Chondrocyte (in vitro differentiated cells): ENCODE measurements at regions not wholly inside any gene's neighbourhood (a gene's known extent, or its start where the extent isn't known, plus 50 kb on each side); places are given as distances from the start of the nearest gene placed in this dataset.
"Not testable (repeated sequence)": the region's sequence is repeated elsewhere in the genome, so short reads cannot be mapped to it uniquely, and the experiment has no call there.

Experiments used
- DNase-seq: peaks from one replicate; pipeline ENCODE4 v3.0.0; 2021; ENCODE audit warnings: mixed read lengths, low spot score
- H3K27ac Mint-ChIP-seq: one replicate; pipeline ENCODE4 v1.8.0; 2021; ENCODE audit warnings: mild to moderate bottlenecking, moderate library complexity, mixed read lengths; ENCODE audit not compliant: unreplicated experiment
- H3K27me3 Mint-ChIP-seq: 2 replicates; pipeline ENCODE4 v1.8.0; 2021; ENCODE audit warnings: low read depth, mixed read lengths
- H3K36me3 Mint-ChIP-seq: 2 replicates; pipeline ENCODE4 v1.8.0; 2021; ENCODE audit warnings: low read depth, mixed read lengths
- H3K4me1 Mint-ChIP-seq: 2 replicates; pipeline ENCODE4 v1.8.0; 2021; ENCODE audit warnings: low read depth, mild to moderate bottlenecking, mixed read lengths
- H3K4me3 Mint-ChIP-seq: one replicate; pipeline ENCODE4 v1.8.0; 2021; ENCODE audit warnings: mild to moderate bottlenecking, moderate library complexity, mixed read lengths; ENCODE audit not compliant: unreplicated experiment
- H3K9me3 Mint-ChIP-seq: 2 replicates; pipeline ENCODE4 v1.8.0; 2021; ENCODE audit warnings: low read depth, mixed read lengths
- CTCF ChIP-seq: fragments of 200-600 bp; sonication (generic); IDR thresholded peaks from 2 replicates; pipeline ENCODE4 v1.5.0; 2021; ENCODE audit warnings: antibody characterized with exemption, mild to moderate bottlenecking, moderate library complexity

- DNase-seq: no peak
- H3K27me3 Mint-ChIP-seq: no peaks in the 10 kb centered on the region
- peaks cover 1% of the 10 kb centered on the region for H3K36me3 Mint-ChIP-seq
- peak overlapping the region; percentile 71 for H3K27ac Mint-ChIP-seq
- H3K4me3 Mint-ChIP-seq: no peak overlapping the region
- peaks cover 22% of the 10 kb centered on the region for H3K4me1 Mint-ChIP-seq
- no peak for TF ChIP-seq CTCF
- peaks cover 9% of the 10 kb centered on the region for H3K9me3 Mint-ChIP-seq
Measured at GRCh38 chr3:197406266-197406665, 107.9 kb upstream of the DLG1 start.

GRCh38 chr3:197404754-197405153 is 106.3 kb upstream of the DLG1 start:
- Mint-ChIP-seq H3K27ac (no peak overlapping the region), H3K4me1 (peaks cover 22% of the 10 kb centered on the region), H3K4me3 (no peak overlapping the region), H3K9me3 (peaks cover 3% of the 10 kb centered on the region), H3K36me3 (no peaks in the 10 kb centered on the region), H3K27me3 (no peaks in the 10 kb centered on the region)
- no peak for DNase-seq
- no peak for TF ChIP-seq CTCF

- Mint-ChIP-seq H3K4me1 (peaks cover 22% of the 10 kb centered on the region), H3K4me3 (no peak overlapping the region), H3K27ac (no peak overlapping the region), H3K9me3 (no peaks in the 10 kb centered on the region), H3K36me3 (no peaks in the 10 kb centered on the region), H3K27me3 (no peaks in the 10 kb centered on the region)
- DNase-seq: no peak
- TF ChIP-seq CTCF: no peak
Measured at GRCh38 chr3:197404030-197404429, 105.6 kb upstream of the DLG1 start.

- H3K36me3 Mint-ChIP-seq, H3K27me3 Mint-ChIP-seq, H3K4me3 Mint-ChIP-seq, H3K9me3 Mint-ChIP-seq, DNase-seq, H3K4me1 Mint-ChIP-seq: not testable (repeated sequence)
- peak overlapping the region; percentile 51 for H3K27ac Mint-ChIP-seq
Measured at GRCh38 chr3:197402401-197402800, 104.0 kb upstream of the DLG1 start.

- H3K36me3 Mint-ChIP-seq: no peaks in the 10 kb centered on the region
- no peak overlapping the region for H3K4me3 Mint-ChIP-seq
- H3K27ac Mint-ChIP-seq: no peak overlapping the region
- H3K27me3 Mint-ChIP-seq: no peaks in the 10 kb centered on the region
- H3K9me3 Mint-ChIP-seq: no peaks in the 10 kb centered on the region
- no peak for TF ChIP-seq CTCF
- no peak for DNase-seq
- peaks cover 9% of the 10 kb centered on the region for H3K4me1 Mint-ChIP-seq
Measured at GRCh38 chr3:197399486-197399885, 101.1 kb upstream of the DLG1 start.

GRCh38 chr3:197398286-197398878 is 100.0 kb upstream of the DLG1 start:
- Mint-ChIP-seq H3K4me3 (no peak overlapping the region), H3K4me1 (peaks cover 18% of the 10 kb centered on the region), H3K27me3 (no peaks in the 10 kb centered on the region), H3K36me3 (no peaks in the 10 kb centered on the region), H3K27ac (no peak overlapping the region), H3K9me3 (no peaks in the 10 kb centered on the region)
- TF ChIP-seq CTCF: no peak
- DNase-seq: no peak
